ENCODE measurements at regions not wholly inside any gene's neighbourhood (a gene's known extent, or its start where the extent isn't known, plus 50 kb on each side); places are given as distances from the start of the nearest gene placed in this dataset.

DNA sequence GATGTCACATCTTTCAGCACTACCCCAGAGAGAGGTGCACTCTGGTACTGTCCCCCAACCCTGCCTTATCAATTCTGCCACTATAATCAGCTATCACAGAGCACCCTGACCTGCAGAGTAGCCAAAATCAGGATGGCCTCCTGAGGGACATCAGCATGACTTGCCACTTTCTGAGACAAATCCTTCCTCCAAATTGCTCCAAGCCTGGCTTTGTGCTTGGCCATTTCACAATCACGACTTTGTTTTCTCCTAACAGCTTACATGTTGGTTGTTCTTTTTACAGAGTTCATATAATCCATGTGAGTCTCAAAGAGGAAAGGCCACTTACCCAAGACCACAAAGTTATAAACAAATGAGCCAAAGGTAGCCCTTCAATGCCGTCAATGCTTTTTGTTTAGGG, 449.0 kb upstream of the CDH5 start:
- TF ChIP-seq, protein P1, sequence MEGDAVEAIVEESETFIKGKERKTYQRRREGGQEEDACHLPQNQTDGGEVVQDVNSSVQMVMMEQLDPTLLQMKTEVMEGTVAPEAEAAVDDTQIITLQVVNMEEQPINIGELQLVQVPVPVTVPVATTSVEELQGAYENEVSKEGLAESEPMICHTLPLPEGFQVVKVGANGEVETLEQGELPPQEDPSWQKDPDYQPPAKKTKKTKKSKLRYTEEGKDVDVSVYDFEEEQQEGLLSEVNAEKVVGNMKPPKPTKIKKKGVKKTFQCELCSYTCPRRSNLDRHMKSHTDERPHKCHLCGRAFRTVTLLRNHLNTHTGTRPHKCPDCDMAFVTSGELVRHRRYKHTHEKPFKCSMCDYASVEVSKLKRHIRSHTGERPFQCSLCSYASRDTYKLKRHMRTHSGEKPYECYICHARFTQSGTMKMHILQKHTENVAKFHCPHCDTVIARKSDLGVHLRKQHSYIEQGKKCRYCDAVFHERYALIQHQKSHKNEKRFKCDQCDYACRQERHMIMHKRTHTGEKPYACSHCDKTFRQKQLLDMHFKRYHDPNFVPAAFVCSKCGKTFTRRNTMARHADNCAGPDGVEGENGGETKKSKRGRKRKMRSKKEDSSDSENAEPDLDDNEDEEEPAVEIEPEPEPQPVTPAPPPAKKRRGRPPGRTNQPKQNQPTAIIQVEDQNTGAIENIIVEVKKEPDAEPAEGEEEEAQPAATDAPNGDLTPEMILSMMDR (IDR thresholded peaks at IDR 0.05; ENCODE audit: control insufficient read depth, extremely low read depth, insufficient read depth), result no peak
- no peak for DNase-seq (ENCODE audit: low read depth)
- H3K4me3 ChIP-seq (ENCODE audit: low read depth, low read length), result no peak overlapping the region

DNA sequence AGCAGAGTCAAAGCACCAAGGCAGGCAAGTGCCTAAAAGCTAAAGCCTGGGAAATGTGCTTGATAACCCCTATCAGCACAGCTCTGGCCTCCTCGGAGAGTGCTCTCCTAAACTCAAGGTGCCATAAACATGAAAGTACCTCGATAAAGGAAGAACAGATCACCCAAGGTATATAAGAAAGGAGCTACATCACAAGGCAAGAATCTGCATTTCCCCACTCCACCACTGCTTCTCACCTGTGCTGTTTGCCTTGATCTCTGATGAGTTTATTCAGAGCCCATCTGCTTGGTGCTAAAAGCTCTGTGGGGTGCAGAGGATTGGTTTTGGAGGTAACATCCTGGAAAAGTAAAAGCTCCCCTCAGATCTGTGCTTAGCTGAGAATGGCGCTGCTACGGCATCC, 449.5 kb upstream of the CDH5 start:
- H3K4me3 ChIP-seq (ENCODE audit: low read depth, low read length), result no peak overlapping the region
- TF ChIP-seq, protein P1 (IDR thresholded peaks at IDR 0.05; ENCODE audit: control insufficient read depth, extremely low read depth, insufficient read depth), result no peak
- no peak for DNase-seq (ENCODE audit: low read depth)

DNA sequence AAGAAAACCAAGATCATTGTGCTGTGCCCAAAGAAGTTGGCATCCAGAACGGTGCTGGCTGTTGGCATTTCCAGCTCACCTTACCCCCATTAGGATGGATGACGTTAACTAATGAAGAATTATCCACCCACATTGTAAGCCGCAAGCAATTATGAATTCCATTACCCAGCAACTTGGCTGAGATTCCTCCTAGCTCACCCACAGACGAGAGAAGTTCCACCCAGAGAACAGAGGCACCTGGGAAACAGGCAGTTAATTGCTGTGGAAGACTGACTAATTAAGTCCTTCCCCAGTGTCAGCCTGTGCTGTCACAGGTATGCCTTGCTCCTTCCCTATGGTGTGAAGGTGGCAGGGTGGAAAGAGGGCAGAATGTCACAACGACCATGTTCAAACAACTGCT, 456.2 kb upstream of the CDH5 start:
- DNase-seq (ENCODE audit: low read depth), result no peak
- TF ChIP-seq, protein P1 (IDR thresholded peaks at IDR 0.05; ENCODE audit: control insufficient read depth, extremely low read depth, insufficient read depth), result no peak
- no peak overlapping the region for H3K4me3 ChIP-seq (ENCODE audit: low read depth, low read length)

DNA sequence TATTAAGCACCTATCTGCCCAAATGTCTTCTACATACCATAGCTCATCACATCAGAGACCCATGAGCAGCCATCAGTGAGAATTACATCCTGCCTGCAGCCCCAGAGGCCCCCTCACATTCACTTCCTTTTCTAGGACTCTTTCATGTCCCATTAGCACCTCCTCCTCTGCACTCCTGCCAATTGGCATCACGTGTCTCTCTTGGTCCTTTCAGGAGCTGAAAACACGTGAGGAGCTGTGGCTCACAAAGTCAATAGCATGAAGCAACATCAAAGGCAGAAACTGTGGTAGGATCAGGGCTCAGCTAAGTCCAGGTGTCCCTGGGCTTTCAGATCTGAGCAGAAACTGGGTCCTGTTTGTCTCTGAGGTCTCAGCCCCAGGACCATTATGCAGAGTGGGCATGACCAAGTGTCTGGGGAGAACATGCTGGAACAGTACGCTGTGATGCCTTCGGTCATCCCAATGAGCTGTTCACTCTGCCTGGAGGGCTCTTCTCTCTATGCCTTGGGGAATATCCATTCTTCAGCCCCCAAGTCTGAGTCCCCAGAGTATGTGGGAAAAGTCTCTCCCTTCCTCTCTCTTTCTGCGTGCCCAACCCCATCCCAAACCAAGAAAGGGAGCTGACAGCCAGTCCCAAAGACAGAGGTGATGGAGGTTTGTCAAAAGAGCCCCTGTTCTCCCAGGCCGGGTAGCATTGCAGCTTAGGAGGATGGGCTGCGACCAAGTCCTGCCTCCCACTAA, 457.0 kb upstream of the CDH5 start:
- H3K4me3 ChIP-seq (ENCODE audit: low read depth, low read length), result no peak overlapping the region
- DNase-seq (ENCODE audit: low read depth), result no peak
- TF ChIP-seq, protein P1 (IDR thresholded peaks at IDR 0.05; ENCODE audit: control insufficient read depth, extremely low read depth, insufficient read depth), result no peak

DNA sequence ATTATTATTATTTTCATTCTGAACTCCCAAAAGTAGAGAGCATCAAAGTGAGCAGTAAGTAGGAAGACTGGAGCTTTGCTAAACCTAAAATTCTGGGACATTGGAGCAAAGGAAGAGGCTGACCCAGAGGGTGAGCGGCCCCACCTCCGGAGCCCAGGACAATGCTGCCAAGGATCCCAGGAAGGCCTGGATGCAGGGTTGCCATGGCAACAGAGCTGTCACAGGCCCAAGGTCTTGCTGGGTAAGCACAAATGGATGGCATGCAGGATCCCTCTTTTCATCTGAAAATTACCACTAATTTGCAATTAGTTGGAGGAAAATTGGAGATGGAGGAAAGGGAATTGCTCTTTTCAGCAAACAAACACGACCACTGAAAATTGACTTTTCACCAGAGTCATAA, 457.9 kb upstream of the CDH5 start:
- no peak overlapping the region for H3K4me3 ChIP-seq (ENCODE audit: low read depth, low read length)
- no peak for DNase-seq (ENCODE audit: low read depth)
- TF ChIP-seq, protein P1 (IDR thresholded peaks at IDR 0.05; ENCODE audit: control insufficient read depth, extremely low read depth, insufficient read depth), result no peak

DNA sequence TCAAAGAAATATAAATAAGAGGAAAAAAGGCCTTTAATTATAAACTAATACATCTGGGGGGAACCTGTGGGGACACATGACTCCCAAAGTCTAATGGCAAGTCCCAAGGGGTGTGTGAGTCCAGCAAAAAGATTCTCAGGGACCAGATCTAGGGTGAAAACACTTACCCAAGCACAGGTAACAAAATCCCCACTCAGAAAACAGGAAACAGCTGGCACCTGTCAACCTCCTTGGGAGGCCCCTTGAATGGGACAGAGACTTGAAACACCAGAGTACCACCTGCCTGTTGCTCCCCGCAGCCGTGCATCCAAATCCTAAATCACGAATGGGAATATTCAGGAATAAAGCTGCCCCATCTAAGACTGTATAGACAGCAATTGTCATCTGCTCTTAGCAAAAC, 461.2 kb upstream of the CDH5 start:
- TF ChIP-seq, protein P1 (IDR thresholded peaks at IDR 0.05; ENCODE audit: control insufficient read depth, extremely low read depth, insufficient read depth), result no peak
- H3K4me3 ChIP-seq (ENCODE audit: low read depth, low read length), result no peak overlapping the region
- DNase-seq (ENCODE audit: low read depth), result no peak
